Stimulated activated naive CD8-positive, alpha-beta T cell treated with anti-CD3 and anti-CD28 coated beads, Interleukin-15, amount 100 ng/mL, for 72 hours (primary cell): ENCODE measurements at regions not wholly inside any gene's neighbourhood (a gene's known extent, or its start where the extent isn't known, plus 50 kb on each side); places are given as distances from the start of the nearest gene placed in this dataset.

Source experiments
- ATAC-seq: fragments of 150-1000 bp; cut with Tn5 transposase; 2 replicates; pipeline ENCODE4 v1.10.0; 2021; ENCODE audit warnings: mild to moderate bottlenecking, moderate library complexity
- DNase-seq, 2 donors: peaks; one replicate each; pipeline ENCODE4 v3.0.0; 2021 to 2022
- H3K27ac Mint-ChIP-seq, 2 donors: one replicate each; pipeline ENCODE4 v1.8.0; 2022; ENCODE audit warnings: mild to moderate bottlenecking in 2 of 2, mixed read lengths in 2 of 2, moderate library complexity in 2 of 2
- H3K27me3 Mint-ChIP-seq: one replicate; pipeline ENCODE4 v1.8.0; 2022; ENCODE audit warnings: mixed read lengths
- H3K4me1 Mint-ChIP-seq: one replicate; pipeline ENCODE4 v1.8.0; 2022; ENCODE audit warnings: mild to moderate bottlenecking, mixed read lengths
- H3K4me3 Mint-ChIP-seq, 2 donors: one replicate each; pipeline ENCODE4 v1.8.0; 2022; ENCODE audit warnings: mild to moderate bottlenecking in 2 of 2, mixed read lengths in 2 of 2, moderate library complexity in 1 of 2
- H3K9me3 Mint-ChIP-seq, 2 donors: one replicate each; pipeline ENCODE4 v1.8.0; 2022; ENCODE audit warnings: mixed read lengths in 2 of 2

DNA sequence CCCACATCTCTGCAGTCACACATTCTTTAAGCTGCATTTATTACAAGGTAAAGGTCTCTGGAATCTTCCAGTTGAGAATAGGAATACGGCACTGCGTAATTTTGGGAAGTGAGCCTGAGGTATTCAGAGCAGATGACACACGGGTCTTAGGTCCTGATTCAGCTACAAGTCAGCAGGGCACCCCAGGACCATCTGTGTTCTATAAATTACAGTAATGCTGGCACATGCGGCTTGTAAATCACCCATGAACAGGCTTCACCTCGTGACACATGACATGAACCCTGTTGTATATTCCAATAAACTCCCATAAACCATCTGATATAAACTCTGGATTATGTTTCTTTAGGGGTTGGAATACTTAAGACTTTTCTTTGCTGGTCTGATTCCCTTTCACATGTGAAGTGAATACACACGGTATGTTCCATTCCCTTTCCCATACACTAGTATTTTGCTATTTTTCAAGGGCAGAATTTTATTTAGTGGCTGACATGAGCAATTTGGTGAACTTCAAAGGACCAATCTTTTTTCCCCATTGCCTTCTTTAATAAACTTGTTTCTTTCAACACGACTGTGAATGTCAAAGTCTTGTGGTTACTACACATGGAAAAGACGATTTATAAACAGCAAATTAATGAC is 298.6 kb downstream of the MEIS1 start:
- Mint-ChIP-seq H3K27me3 (no peaks in the 10 kb centered on the region), H3K27ac (no peak overlapping the region), H3K4me3 (no peak overlapping the region), H3K9me3 (peaks cover 0 to 3% of the 10 kb centered on the region in 2 donors), H3K4me1 (no peaks in the 10 kb centered on the region)
- DNase-seq (no peak), ATAC-seq (no peak)

GRCh38 chr2:66748939-66749338 is 314.0 kb downstream of the MEIS1 start:
- peaks cover 0 to 19% of the 10 kb centered on the region in 2 donors for H3K9me3 Mint-ChIP-seq
- ATAC-seq, result no peak
- H3K4me1 Mint-ChIP-seq, result no peaks in the 10 kb centered on the region
- DNase-seq, result no peak
- no peak overlapping the region for H3K27ac Mint-ChIP-seq
- no peaks in the 10 kb centered on the region for H3K27me3 Mint-ChIP-seq
- no peak overlapping the region for H3K4me3 Mint-ChIP-seq

- H3K4me1 Mint-ChIP-seq, result no peaks in the 10 kb centered on the region
- no peaks in the 10 kb centered on the region for H3K27me3 Mint-ChIP-seq
- H3K4me3 Mint-ChIP-seq, result no peak overlapping the region
- ATAC-seq (no peak), DNase-seq (no peak)
- H3K27ac Mint-ChIP-seq, result no peak overlapping the region
- H3K9me3 Mint-ChIP-seq, result peaks cover 0 to 19% of the 10 kb centered on the region in 2 donors
These were observed 314.6 kb downstream of the MEIS1 start for GRCh38 chr2:66749566-66749965.

DNA sequence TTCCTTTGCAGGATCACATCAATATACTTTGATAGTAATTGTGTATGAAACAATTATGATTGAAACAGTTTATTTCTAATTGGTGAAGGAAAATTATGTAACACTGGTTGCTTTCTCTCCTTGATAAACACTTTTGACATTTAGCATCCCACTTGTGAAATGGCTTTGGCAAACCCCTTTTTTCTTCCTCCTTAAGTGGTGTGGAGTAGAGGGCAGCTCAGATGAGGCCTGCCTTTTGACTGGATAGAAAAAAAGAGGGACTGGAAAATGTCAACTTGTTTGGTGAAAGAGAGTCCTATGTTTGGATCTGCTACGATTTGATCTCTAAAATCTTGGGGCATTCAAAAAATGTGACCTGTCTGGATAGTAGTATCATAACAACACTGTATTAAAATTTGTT is 318.3 kb downstream of the MEIS1 start:
- DNase-seq (no peak), ATAC-seq (no peak)
- Mint-ChIP-seq H3K4me1 (no peaks in the 10 kb centered on the region), H3K4me3 (no peak overlapping the region), H3K27me3 (no peaks in the 10 kb centered on the region), H3K9me3 (no peaks in the 10 kb centered on the region), H3K27ac (no peak overlapping the region)

- no peak overlapping the region for H3K4me3 Mint-ChIP-seq
- no peak for ATAC-seq
- H3K9me3 Mint-ChIP-seq, result no peaks in the 10 kb centered on the region
- DNase-seq, result no peak
- H3K27ac Mint-ChIP-seq, result no peak overlapping the region
- H3K4me1 Mint-ChIP-seq, result no peaks in the 10 kb centered on the region
- H3K27me3 Mint-ChIP-seq, result no peaks in the 10 kb centered on the region
These were observed 318.7 kb downstream of the MEIS1 start for GRCh38 chr2:66753660-66754059.

DNA sequence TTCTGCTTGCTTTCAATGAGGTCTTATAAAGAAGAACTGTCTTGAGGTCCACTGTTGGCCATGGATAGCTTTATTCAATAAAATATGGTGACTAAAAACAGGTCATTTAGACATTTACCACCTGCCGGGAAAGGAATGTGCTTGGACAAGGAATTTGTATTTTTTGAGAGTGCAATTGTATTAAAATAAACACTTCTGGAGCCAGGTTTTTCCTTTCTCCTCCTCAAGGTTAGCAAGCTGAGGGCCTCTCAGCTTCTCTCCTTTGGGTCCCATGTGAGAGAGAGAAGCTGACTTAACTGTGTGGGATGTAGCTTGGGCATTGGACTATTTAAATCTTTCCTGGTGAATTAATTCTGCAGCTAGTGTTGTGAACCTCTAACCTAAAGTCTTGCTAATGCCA is 321.0 kb downstream of the MEIS1 start:
- Mint-ChIP-seq H3K27ac (no peak overlapping the region), H3K9me3 (no peaks in the 10 kb centered on the region), H3K27me3 (no peaks in the 10 kb centered on the region), H3K4me3 (no peak overlapping the region), H3K4me1 (no peaks in the 10 kb centered on the region)
- no peak for ATAC-seq
- DNase-seq, result no peak

DNA sequence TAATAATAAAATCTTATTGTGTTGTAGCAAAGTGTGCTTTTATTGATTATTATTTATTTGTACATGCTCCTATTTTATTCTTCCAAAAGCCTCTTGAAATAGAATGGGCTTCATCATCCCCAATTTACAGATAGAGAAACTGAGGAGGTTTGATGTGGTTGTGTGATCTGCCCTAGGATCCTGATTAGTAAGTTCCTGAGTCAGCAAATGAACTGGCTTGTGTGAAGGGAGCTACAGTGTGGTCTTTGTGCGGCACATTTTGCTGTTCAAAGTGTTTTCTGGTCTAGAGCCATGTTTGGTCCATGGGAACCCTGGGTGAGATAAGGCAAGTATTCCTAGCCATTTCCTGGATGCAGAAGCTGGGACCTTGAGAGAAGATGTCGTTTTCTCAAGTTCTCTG is 326.9 kb downstream of the MEIS1 start:
- Mint-ChIP-seq H3K27me3 (no peaks in the 10 kb centered on the region), H3K4me3 (no peak overlapping the region), H3K9me3 (peaks cover 0 to 19% of the 10 kb centered on the region in 2 donors), H3K27ac (no peak overlapping the region), H3K4me1 (no peaks in the 10 kb centered on the region)
- ATAC-seq (no peak), DNase-seq (no peak)

GRCh38 chr2:66762761-66763160 is 327.8 kb downstream of the MEIS1 start:
- H3K9me3 Mint-ChIP-seq, result peaks cover 0 to 19% of the 10 kb centered on the region in 2 donors
- no peak overlapping the region for H3K27ac Mint-ChIP-seq
- no peaks in the 10 kb centered on the region for H3K27me3 Mint-ChIP-seq
- ATAC-seq (no peak), DNase-seq (no peak)
- no peak overlapping the region for H3K4me3 Mint-ChIP-seq
- H3K4me1 Mint-ChIP-seq, result no peaks in the 10 kb centered on the region

DNA sequence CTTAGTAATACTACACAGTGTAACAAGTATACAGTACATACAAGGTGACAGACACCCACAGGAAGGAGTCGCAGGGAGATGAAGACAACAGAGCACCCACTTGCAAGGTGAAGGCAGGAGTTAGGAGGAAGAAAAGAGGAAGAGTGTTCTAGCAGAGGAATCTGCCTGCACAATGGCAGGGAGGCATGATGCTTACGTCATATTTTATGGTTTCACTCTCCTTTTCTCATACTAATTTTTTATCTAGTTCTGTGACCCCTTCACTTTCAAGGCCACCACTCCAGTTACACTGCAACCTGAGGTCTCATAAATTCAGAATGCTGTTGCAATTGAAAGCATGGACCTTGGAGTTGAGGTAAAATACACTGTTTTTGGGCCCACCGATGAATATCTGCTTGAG is 331.7 kb downstream of the MEIS1 start:
- no peak for ATAC-seq
- H3K27ac Mint-ChIP-seq, result no peak overlapping the region
- H3K9me3 Mint-ChIP-seq, result peaks cover 4 to 26% of the 10 kb centered on the region in 2 donors

DNA sequence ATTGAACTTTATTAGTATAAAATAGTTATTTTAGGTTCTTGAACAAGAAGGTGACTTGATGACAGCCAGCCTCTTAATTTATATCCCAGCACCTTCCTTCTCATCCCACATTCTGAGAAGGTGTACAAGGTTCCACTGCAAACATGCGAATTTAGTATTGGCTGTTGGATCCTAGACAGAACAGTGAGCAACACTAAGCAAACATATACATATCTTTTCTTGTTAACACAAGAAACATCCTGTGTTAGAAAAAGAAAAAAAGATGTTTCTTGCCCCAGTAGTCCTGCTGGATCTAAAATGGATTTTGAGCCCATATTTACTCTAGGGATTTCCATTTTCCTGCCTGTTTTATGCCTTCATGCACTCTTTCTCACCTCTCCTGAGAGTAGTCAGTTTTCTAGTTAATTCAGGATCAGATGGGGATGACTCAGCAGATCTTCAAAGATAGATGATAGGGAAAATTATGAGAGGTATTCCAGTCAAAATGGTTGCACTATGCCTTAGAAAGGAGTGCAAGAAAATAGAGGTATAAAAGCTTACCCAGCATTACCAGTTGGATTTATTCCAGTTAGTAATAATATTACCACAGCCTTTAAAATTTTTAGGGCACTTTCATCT is 336.5 kb downstream of the MEIS1 start:
- no peak for ATAC-seq

More for the DNA sequence above, 331.7 kb downstream of the MEIS1 start:
- no peak overlapping the region for H3K4me3 Mint-ChIP-seq
- no peaks in the 10 kb centered on the region for H3K27me3 Mint-ChIP-seq
- no peak for DNase-seq
- no peaks in the 10 kb centered on the region for H3K4me1 Mint-ChIP-seq

GRCh38 chr2:66772618-66773017 is 337.7 kb downstream of the MEIS1 start:
- no peak overlapping the region for H3K27ac Mint-ChIP-seq
- no peak for DNase-seq
- no peak overlapping the region for H3K4me3 Mint-ChIP-seq
- no peaks in the 10 kb centered on the region for H3K27me3 Mint-ChIP-seq
- peaks cover 10 to 15% of the 10 kb centered on the region in 2 donors for H3K9me3 Mint-ChIP-seq
- no peaks in the 10 kb centered on the region for H3K4me1 Mint-ChIP-seq
- no peak for ATAC-seq

More for the DNA sequence above, 336.5 kb downstream of the MEIS1 start:
- peaks cover 10 to 16% of the 10 kb centered on the region in 2 donors for H3K9me3 Mint-ChIP-seq
- H3K27me3 Mint-ChIP-seq, result no peaks in the 10 kb centered on the region
- no peak overlapping the region for H3K4me3 Mint-ChIP-seq
- no peak overlapping the region for H3K27ac Mint-ChIP-seq
- H3K4me1 Mint-ChIP-seq, result no peaks in the 10 kb centered on the region
- no peak for DNase-seq

DNA sequence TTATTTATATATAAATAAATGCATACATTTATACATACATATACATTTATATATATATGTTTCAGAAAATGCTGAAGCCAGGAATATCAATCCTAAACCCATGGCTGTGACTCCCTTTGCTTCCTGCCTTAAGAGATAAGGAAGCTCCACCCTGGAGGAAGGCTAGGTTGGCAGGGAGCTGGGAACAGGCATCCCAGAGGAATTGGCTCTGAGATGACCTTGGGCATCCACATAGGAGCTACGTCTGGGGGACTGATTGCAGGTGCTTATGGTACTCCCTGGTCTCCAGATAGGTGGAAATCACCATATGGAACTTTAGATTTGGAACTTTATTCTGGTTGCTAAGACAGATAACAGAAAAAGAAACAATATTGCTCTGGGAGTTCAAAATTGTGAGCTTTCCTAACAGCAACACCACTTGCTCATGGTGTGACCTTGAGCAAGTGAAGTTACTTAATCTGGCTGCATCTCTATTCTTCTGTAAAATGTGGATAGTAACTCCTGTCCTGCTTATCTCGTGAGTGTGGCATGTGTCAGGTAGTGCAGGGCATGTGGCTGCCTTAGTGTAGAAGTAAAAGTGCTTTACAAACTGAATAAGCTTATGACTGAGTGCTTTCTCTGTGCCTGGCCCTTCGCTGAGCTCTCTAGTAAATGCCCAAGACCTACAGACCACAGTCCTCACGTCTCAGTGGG is 341.0 kb downstream of the MEIS1 start:
- Mint-ChIP-seq H3K4me1 (no peaks in the 10 kb centered on the region), H3K4me3 (no peak overlapping the region), H3K9me3 (peaks cover 6 to 14% of the 10 kb centered on the region in 2 donors), H3K27ac (no peak overlapping the region), H3K27me3 (no peaks in the 10 kb centered on the region)
- DNase-seq, result no peak
- ATAC-seq, result no peak

DNA sequence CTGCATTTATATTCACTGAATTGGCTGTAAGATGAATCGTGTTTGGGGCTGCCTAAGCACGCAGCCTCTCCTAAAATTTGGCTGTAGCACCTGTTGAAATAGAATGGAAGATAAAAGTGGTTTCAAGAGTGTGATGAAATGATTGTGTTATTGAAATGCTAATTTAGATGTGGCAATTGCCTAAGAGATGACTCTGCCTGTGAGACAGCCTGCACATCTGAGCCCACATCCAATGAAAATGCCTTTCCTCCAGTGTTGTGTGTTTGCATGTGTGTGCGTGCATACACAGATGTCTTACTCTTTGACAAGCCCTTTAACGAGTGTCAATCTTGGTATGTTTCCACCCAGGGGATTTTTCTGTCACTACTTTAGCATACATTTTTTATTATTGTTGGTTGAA is 346.9 kb downstream of the MEIS1 start:
- H3K27me3 Mint-ChIP-seq, result peaks cover 9% of the 10 kb centered on the region
- no peak for DNase-seq
- no peak overlapping the region for H3K27ac Mint-ChIP-seq
- H3K4me1 Mint-ChIP-seq, result no peaks in the 10 kb centered on the region
- peaks cover 5 to 6% of the 10 kb centered on the region in 2 donors for H3K9me3 Mint-ChIP-seq
- ATAC-seq, result no peak
- no peak overlapping the region for H3K4me3 Mint-ChIP-seq

DNA sequence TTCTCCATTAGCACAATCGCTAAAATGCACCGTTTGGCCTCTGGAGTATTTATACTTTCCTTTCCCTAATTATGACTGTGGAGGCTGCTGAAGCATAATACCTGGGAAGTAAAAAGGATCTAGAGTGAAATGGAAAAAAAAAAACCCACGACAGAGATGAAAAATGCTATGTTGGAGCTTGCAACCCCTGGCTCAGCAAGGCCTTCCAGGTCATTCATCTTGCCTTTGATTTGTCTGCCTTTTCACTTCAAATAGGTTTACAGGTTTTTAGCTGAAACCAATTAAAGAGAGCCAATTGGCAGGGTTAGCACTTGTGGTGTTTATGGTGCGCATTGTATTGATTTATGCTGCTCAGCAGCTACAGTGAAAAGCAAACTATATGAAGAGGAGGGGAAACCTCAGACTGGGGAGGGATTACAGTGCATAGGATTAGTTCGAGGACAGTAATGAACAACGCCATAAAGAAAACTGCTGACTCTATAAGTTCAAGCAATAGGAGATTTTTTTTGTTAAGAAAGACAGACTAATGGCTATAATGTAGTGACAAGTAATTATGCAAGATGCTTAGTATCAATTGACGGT is 347.9 kb downstream of the MEIS1 start:
- H3K4me3 Mint-ChIP-seq, result no peak overlapping the region
- peaks cover 5 to 6% of the 10 kb centered on the region in 2 donors for H3K9me3 Mint-ChIP-seq
- ATAC-seq, result no peak
- H3K27me3 Mint-ChIP-seq, result peaks cover 9% of the 10 kb centered on the region
- DNase-seq, result no peak
- H3K4me1 Mint-ChIP-seq, result no peaks in the 10 kb centered on the region
- H3K27ac Mint-ChIP-seq, result no peak overlapping the region

GRCh38 chr2:66789741-66790140 is 354.8 kb downstream of the MEIS1 start:
- peaks cover 9% of the 10 kb centered on the region for H3K27me3 Mint-ChIP-seq
- DNase-seq, result no peak
- no peak overlapping the region for H3K4me3 Mint-ChIP-seq
- no peaks in the 10 kb centered on the region for H3K9me3 Mint-ChIP-seq
- no peaks in the 10 kb centered on the region for H3K4me1 Mint-ChIP-seq
- no peak for ATAC-seq
- H3K27ac Mint-ChIP-seq, result no peak overlapping the region

DNA sequence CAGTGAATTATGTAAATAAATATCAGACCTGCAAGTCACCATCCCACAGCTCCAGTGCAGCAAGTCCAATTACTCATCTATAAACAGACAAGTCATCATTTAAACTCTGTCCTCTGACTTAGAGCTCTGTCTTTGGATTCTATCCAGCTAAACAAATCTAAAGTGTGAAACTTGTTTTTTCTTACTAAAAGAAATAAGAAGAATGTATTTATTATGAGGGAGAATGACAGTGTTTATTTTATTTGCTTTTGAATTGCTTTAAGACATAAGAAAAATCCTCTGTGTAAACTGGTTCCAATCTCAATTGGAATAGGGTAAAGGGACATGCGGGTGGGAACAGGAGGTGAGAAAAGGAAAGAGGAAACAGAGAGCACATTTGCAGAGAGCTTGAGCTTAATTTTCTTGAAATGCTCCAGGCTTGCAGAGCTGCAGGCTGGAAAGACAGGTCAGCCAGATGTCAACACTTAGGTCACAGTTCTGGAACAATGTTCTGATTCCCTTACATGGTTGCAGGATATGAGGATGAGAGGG is 355.8 kb downstream of the MEIS1 start:
- no peak overlapping the region for H3K4me3 Mint-ChIP-seq
- ATAC-seq (no peak), DNase-seq (no peak)
- peaks cover 6% of the 10 kb centered on the region for H3K27me3 Mint-ChIP-seq
- no peaks in the 10 kb centered on the region for H3K9me3 Mint-ChIP-seq
- H3K27ac Mint-ChIP-seq, result no peak overlapping the region
- H3K4me1 Mint-ChIP-seq, result no peaks in the 10 kb centered on the region
